NCI-H1694 treated with DMSO at 0.1 percent for 48 hours (cell line): ENCODE measurements at regions not wholly inside any gene's neighbourhood (a gene's known extent, or its start where the extent isn't known, plus 50 kb on each side); places are given as distances from the start of the nearest gene placed in this dataset.
"Not testable (repeated sequence)": the region's sequence is repeated elsewhere in the genome, so short reads cannot be mapped to it uniquely, and the experiment has no call there.

Experiments used
- DNase-seq: peaks from one replicate; lab custom pipeline; 2025; lab: John Stamatoyannopoulos, UW

- no peak for DNase-seq
These were observed 220.7 kb downstream of the NDUFA10 start for GRCh38 chr2:239804161-239805042.

GRCh38 chr2:239803766-239804115 is 221.4 kb downstream of the NDUFA10 start:
- no peak for DNase-seq

DNA sequence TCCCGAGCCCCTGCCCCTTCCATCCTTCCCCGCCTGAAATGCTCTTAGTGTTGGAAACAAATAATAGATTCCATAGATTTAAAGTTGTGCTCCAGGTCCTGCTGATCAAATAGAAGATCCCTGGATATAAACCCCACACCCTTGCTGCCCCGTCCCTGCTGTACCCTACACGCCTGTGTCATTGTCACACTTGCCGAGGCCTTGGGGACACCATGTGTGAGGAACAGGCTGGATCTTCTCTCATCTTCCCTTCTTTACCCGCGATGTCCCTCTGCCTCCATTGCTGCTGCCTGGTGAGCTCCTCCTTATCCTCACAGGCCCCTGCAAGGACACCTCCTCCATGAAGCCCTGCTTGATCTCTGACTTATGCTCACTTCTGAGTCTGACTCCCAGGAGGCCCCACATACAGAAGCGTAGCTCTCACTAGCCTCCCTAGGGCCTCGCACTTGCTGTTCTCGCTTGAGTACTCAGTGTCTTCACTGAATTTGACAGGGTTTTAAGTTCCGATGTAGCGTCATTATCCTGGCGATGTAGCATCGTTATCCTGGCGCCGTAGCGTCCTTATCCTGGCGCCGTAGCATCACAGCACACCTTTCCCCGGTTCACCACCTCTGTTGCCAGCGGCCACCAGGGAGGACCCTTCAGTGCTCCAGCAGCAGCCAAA is 221.9 kb downstream of the NDUFA10 start:
- DNase-seq, result no peak

DNA sequence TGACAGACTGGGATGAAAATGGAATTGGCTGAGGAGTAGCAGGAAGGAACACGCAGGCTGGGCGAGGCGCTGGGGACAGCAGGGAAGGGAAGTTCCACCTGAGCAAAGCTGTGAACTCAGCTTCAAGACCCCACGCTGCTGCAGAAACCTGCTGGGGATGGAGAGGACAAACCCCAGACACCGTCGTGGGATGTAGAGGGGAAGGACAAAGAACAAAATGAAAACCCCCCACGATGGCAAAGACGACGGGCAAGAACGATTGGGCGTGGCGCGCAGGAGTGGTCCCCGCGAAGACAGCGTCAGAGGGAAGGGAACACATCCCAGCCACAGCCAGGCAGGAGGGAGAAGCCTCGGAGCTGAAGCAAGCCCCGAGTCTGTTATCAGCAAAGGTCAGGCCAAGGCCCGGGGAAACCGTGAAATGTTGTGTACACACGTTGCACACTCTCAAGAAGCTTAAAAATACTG is 222.9 kb downstream of the NDUFA10 start:
- no peak for DNase-seq

GRCh38 chr2:239801404-239802184 is 223.5 kb downstream of the NDUFA10 start:
- DNase-seq, result no peak

DNA sequence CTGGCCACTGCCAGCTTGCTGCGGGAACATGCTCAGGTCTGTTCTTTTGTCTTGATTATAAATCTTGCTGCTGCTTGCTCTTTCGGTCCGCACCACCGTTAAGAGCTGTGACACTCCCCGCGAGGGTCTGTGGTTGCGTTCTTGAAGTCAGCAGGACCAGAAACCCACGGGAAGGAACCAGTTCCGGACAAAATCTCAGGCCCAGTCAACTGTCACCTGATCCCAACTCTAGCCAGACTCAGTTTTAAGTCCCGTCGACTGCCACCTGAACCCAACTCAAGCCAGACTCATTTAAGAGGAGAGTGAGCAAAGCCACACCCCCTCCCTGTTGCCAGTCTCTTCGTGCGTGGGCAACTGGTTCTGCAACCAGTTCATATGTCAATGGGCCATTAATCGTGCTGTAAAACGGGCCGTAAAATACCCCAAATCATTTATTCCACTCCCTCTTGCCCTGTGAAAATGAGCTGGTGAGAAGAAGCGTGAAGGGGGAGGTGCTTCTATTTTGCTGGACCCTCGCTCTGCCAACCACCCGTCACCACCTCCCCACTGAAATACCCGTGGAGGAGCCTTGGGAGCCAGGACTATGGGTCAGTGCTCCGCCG is 224.3 kb downstream of the NDUFA10 start:
- no peak for DNase-seq

GRCh38 chr2:239797316-239797715 is 227.8 kb downstream of the NDUFA10 start:
- DNase-seq, result no peak

- DNase-seq, result not testable (repeated sequence)
These were observed 229.4 kb downstream of the NDUFA10 start for GRCh38 chr2:239795761-239796160.

GRCh38 chr2:239793836-239794235 is 231.3 kb downstream of the NDUFA10 start:
- no peak for DNase-seq

- DNase-seq, result no peak
These were observed 232.1 kb downstream of the NDUFA10 start for GRCh38 chr2:239793086-239793485.

DNA sequence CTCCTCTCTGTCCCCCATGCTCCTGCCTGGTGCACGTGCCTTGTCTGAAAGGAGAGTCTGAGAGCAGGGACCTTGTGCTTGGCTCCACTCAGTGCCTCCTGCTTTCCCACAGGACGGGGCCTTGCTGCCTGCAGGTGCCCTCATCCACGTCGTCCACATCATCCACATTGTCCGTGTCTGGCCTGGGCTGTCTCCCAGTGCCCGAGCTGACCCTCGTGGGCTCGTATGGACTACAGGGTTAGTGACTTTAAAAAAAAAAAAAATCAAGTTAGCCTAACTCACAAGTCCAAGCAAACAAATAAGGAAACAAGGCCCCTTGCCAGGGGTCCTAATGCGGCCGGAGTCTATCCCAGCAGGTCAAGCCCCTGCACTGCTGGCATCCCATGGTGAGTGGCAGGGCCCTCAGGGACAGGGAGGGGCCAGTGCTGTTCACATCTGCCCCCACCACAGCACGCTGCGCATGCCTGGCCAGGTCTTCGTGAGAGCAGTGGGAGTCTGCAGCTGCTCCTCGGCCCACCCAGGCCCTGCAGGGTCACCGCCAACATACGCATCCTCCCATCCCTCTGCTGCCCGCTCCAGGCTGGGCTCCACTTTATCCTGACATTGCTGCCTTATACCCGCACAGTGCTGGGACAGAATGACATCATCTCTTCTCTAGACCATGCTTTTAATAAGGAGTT is 232.6 kb downstream of the NDUFA10 start:
- no peak for DNase-seq

GRCh38 chr2:239791526-239792404 is 233.4 kb downstream of the NDUFA10 start:
- DNase-seq, result no peak

DNA sequence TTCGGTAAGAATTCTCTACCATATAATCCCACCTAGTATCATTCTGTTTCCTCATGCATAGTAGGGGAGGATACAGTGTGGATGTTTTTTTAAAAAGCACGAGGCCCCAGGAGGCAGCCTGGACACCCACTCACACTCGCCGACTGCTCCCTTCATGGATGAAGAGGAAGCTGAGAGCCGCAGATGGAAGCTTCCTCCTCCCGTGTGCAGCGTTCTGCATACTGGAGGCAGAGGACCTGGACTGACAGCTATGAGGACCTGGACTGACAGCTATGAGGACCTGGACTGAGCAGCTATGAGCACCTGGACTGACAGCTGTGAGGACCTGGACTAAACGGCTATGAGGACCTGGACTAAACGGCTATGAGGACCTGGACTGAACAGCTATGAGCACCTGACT is 234.4 kb downstream of the NDUFA10 start:
- DNase-seq, result no peak

- no peak for DNase-seq
These were observed 234.8 kb downstream of the NDUFA10 start for GRCh38 chr2:239790313-239790712.

GRCh38 chr2:239789711-239790110 is 235.4 kb downstream of the NDUFA10 start:
- DNase-seq, result no peak

GRCh38 chr2:239788576-239789098 is 236.5 kb downstream of the NDUFA10 start:
- no peak for DNase-seq

- no peak for DNase-seq
These were observed 237.5 kb downstream of the NDUFA10 start for GRCh38 chr2:239787538-239788050.

DNA sequence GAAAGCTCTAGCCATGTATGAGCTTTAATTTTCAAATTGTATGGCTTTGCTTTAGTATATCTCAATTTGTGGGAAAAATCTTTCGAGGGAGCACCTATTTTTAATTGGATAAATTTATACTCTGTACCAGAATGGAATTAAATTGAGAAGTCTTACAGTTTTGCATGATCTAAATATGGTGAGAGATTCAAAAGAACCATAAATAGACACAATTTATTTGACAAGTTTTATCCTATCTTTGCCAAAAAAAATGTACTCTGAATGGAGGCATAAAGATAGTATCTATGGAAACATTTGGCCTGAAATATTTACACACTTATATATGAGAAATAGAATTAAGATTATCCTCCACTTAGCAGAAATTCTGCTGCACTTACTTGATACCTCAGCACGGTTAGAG is 238.4 kb downstream of the NDUFA10 start:
- no peak for DNase-seq

- DNase-seq, result no peak
These were observed 243.7 kb downstream of the NDUFA10 start for GRCh38 chr2:239781454-239781853.
